ENCODE measurements at regions not wholly inside any gene's neighbourhood (a gene's known extent, or its start where the extent isn't known, plus 50 kb on each side); places are given as distances from the start of the nearest gene placed in this dataset.

DNA sequence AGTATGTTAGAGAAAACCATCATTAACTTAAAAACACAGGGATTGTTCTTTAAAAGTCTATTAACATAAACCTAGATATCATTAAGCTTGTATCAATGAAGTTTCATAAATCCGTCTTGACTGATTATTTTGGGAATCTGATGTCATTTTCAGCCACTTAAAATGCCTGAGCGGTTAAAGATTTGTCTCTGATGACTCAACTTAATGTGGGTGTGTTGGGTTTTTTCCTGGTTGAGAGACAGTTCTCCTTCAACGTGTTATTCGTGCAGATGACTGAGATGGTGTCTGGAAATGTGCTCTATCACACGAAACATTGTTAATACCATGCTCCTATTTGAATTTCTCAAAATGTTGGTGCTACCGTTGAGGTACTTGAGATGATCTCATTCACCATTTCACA lies 227.3 kb upstream of the TENM3 start:
- no peak for TF ChIP-seq POLR2A (IDR thresholded peaks at IDR 0.05; ENCODE audit: low read depth, low read length)
- no peak for TF ChIP-seq CTCF (conservative IDR thresholded peaks at IDR 0.05; ENCODE audit: low read depth, low read length)
- TF ChIP-seq BHLHE40 (IDR thresholded peaks at IDR 0.05; ENCODE audit: low read depth, low read length): no peak
- TF ChIP-seq, protein P1, sequence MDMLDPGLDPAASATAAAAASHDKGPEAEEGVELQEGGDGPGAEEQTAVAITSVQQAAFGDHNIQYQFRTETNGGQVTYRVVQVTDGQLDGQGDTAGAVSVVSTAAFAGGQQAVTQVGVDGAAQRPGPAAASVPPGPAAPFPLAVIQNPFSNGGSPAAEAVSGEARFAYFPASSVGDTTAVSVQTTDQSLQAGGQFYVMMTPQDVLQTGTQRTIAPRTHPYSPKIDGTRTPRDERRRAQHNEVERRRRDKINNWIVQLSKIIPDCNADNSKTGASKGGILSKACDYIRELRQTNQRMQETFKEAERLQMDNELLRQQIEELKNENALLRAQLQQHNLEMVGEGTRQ (IDR thresholded peaks at IDR 0.05; ENCODE audit: low read depth, low read length): no peak
- no peak for TF ChIP-seq RAD21 (IDR thresholded peaks at IDR 0.05; ENCODE audit: low read length)
- TF ChIP-seq MAZ (IDR thresholded peaks at IDR 0.05; ENCODE audit: borderline replicate concordance, low read depth, low read length): no peak
- no peak for TF ChIP-seq MXI1 (IDR thresholded peaks at IDR 0.05; ENCODE audit: borderline replicate concordance, low read depth, low read length)
- no peak for TF ChIP-seq RFX5 (IDR thresholded peaks at IDR 0.05; ENCODE audit: low read depth, low read length)
- TF ChIP-seq MAFK (IDR thresholded peaks at IDR 0.05; ENCODE audit: low read depth, low read length): no peak
- no peak for TF ChIP-seq CHD1 (IDR thresholded peaks at IDR 0.05; ENCODE audit: low read depth, low read length)
- TF ChIP-seq SMC3 (IDR thresholded peaks at IDR 0.05; ENCODE audit: low read depth, low read length): no peak
- no peak for TF ChIP-seq RCOR1 (IDR thresholded peaks at IDR 0.05; ENCODE audit: insufficient replicate concordance, low read length)
- TF ChIP-seq, protein P2, sequence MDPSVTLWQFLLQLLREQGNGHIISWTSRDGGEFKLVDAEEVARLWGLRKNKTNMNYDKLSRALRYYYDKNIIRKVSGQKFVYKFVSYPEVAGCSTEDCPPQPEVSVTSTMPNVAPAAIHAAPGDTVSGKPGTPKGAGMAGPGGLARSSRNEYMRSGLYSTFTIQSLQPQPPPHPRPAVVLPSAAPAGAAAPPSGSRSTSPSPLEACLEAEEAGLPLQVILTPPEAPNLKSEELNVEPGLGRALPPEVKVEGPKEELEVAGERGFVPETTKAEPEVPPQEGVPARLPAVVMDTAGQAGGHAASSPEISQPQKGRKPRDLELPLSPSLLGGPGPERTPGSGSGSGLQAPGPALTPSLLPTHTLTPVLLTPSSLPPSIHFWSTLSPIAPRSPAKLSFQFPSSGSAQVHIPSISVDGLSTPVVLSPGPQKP (IDR thresholded peaks at IDR 0.05; ENCODE audit: borderline replicate concordance, low read depth, low read length): no peak

All from IMR-90 (cell line).